ENCODE measurements at regions not wholly inside any gene's neighbourhood (a gene's known extent, or its start where the extent isn't known, plus 50 kb on each side); places are given as distances from the start of the nearest gene placed in this dataset.
"Not testable (repeated sequence)": the region's sequence is repeated elsewhere in the genome, so short reads cannot be mapped to it uniquely, and the experiment has no call there.

DNA sequence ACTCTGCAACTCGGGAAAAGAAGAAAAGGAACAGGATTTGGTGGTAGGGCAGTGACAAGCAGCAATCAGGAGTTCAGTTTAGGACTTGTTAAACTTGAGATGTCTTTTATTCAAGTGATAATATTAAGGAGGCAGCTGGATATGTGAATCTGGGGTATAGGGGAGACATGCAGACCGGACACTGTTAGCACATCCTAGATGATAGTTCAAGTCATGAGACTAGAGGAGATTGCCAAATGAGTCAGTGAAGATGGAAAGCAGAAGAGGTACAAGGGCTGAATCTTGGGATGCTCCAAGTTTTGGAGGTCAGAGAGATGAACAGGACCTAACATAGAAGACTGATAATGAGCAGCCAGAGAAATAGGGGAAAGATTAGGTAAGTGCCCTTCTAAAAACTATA, 69.5 kb upstream of the PSME4 start:
- no peak for TF ChIP-seq ZFX (IDR thresholded peaks at IDR 0.05)
- TF ChIP-seq, protein P1, sequence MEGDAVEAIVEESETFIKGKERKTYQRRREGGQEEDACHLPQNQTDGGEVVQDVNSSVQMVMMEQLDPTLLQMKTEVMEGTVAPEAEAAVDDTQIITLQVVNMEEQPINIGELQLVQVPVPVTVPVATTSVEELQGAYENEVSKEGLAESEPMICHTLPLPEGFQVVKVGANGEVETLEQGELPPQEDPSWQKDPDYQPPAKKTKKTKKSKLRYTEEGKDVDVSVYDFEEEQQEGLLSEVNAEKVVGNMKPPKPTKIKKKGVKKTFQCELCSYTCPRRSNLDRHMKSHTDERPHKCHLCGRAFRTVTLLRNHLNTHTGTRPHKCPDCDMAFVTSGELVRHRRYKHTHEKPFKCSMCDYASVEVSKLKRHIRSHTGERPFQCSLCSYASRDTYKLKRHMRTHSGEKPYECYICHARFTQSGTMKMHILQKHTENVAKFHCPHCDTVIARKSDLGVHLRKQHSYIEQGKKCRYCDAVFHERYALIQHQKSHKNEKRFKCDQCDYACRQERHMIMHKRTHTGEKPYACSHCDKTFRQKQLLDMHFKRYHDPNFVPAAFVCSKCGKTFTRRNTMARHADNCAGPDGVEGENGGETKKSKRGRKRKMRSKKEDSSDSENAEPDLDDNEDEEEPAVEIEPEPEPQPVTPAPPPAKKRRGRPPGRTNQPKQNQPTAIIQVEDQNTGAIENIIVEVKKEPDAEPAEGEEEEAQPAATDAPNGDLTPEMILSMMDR (conservative IDR thresholded peaks at IDR 0.05), result no peak
- H3K27ac ChIP-seq, result no peak overlapping the region

DNA sequence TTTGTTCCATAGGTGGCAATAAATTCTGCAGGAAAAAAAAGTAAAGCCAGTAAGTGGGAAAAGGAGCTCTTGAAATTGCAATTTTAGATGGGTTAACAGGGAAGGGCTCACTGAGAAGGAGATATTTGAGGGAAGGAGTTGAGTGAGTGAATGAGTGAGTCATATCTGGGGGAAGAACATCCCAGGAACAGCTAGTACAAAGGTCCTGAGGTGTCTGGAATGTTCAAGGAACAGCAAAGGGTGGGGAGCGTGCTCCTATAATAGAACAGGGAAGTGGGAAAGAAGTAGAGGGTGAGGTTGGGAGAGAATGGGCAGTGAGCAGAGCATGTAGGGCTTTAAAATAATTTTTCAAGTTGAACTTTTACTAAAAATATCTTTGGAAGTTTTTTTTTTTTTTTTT, 68.0 kb upstream of the PSME4 start:
- TF ChIP-seq ZFX (IDR thresholded peaks at IDR 0.05), result no peak
- TF ChIP-seq, protein P1 (conservative IDR thresholded peaks at IDR 0.05), result no peak
- no peak overlapping the region for H3K27ac ChIP-seq

DNA sequence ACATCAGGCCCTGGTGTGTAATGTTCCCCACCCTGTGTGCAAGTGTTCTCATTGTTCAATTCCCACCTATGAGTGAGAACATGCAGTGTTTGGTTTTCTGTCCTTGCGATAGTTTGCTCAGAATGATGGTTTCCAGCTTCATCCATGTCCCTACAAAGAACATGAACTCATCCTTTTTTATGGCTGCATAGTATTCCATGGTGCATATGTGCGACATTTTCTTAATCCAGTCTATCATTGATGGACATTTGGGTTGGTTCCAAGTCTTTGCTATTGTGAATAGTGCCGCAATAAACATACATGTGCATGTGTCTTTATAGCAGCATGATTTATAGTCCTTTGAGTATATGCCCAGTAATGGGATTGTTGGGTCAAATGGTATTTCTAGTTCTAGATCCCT, 60.5 kb upstream of the PSME4 start:
- not testable (repeated sequence) for H3K27ac ChIP-seq

DNA sequence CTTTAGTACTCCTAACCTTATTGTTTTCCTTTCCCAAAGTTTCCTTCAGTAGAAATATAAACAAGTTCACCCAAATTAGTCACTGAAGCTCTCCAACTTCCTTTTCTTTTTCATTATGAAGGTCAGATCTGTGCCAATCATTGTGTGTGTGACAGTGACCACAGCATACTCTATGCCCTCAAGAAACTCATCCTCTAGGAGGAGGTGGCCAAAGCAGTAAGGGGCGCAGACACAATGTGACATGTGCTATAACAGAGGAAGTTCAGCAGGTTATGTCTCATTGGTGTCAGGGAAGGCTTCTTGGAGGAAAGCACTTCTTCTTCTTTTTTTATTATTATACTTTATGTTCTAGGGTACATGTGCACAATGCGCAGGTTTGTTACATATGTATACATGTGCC, 60.0 kb upstream of the PSME4 start:
- no peak for TF ChIP-seq ZFX (IDR thresholded peaks at IDR 0.05)
- TF ChIP-seq, protein P1 (conservative IDR thresholded peaks at IDR 0.05), result no peak

DNA sequence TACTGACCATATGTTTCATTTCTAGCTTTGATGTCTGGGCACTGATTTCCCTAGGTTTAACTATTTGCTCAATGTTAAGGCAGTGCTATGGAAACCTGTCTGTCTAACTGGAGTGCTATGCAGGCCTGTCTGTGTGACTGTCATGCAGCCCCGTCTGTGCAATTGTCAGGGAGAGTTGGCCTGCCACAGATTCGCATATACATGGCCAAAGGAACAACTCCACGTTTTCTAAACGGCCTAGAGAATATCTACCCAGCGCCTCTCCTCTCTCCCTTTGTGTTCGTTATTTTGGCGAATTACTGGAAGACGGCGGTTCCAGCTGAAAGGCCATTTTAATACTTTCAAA, 59.6 kb upstream of the PSME4 start:
- H3K27ac ChIP-seq, result no peak overlapping the region
- TF ChIP-seq, protein P1 (conservative IDR thresholded peaks at IDR 0.05), result no peak
- no peak for TF ChIP-seq ZFX (IDR thresholded peaks at IDR 0.05)

More for the DNA sequence above, 60.0 kb upstream of the PSME4 start:
- H3K27ac ChIP-seq, result no peak overlapping the region

DNA sequence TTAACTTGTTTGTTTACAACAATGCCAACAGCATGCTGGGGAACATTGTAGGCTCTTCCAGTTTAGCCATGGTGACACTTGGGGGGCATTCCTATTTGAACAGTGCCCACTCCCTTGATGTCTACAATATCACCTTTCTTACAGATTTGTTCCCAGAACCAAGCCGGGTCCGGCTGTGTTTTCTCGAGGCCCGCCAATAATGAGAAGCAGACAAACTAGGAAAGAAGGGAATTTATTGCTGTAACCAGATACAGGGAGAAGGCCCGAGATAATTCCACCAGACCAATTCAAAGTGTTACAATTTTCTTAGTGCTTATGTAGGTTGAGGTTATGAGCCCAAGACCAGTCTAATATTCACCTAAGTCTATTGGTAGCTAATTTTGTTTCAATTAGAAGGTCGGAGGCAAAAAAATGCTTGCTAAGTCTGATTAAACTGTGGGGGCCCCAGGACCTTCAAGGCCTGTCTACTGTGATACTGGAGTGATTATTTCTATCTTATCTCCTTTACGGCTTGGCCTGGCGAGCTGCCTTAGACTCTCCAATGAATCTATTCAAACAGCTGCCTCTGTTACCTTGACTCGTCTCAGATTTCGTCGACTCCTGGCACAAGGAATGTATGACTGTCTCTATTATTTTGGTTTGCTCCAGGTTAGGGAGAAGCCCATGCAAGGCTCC, 59.1 kb upstream of the PSME4 start:
- no peak overlapping the region for H3K27ac ChIP-seq
- TF ChIP-seq, protein P1 (conservative IDR thresholded peaks at IDR 0.05), result no peak
- TF ChIP-seq ZFX (IDR thresholded peaks at IDR 0.05), result no peak

DNA sequence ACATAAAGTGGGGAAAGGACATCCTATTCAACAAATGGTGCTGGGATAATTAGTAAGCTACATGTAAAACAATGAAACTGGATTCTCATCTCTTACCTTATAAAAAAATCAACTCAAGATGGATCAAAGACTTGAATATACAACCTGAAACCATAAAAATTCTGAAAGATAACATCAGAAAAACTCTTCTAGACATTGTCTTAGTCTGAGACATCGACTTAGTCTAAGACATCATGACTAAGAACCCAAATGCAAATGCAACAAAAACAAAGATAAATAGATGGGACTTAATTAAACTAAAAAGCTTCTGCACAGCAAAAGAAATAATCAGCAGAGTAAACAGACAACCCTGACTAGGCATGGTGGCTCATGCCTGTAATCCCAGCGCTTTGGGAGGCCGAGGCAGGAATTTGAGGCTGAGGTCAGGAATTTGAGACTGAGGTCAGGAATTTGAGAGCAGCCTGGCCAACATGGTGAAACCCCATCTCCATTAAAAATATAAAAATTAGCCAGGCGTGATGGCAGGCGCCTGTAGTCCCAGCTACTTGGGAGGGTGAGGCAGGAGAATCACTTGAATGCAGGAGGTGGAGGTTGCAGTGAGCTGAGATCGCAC, 54.8 kb upstream of the PSME4 start:
- not testable (repeated sequence) for H3K27ac ChIP-seq

DNA sequence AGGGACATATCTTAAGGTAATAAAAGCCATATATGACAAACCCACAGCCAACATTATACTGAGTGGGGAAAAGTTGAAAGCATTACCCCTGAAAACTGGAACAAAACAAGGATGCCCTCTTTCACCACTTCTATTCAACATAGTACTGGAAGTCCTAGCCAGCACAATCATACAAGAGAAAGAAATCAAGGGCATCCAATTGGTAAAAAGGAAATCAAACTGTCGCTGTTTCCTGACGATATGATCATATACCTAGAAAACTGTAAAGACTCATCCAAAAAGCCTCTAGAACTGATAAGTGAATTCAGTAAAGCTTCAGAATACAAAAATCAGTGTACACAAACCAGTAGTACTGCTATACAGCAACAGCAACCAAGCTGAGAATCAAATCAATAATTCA, 53.8 kb upstream of the PSME4 start:
- TF ChIP-seq ZFX (IDR thresholded peaks at IDR 0.05), result no peak
- TF ChIP-seq, protein P1 (conservative IDR thresholded peaks at IDR 0.05), result no peak
- H3K27ac ChIP-seq, result no peak overlapping the region
